ENCODE measurements at regions not wholly inside any gene's neighbourhood (a gene's known extent, or its start where the extent isn't known, plus 50 kb on each side); places are given as distances from the start of the nearest gene placed in this dataset.

- no peak for DNase-seq (ENCODE audit: low spot score)
Observed at GRCh38 chr2:126774761-126775160, 118.8 kb downstream of the GYPC start.

- no peak for DNase-seq (ENCODE audit: low spot score)
Observed at GRCh38 chr2:126775300-126775985, 119.5 kb downstream of the GYPC start.

- DNase-seq (ENCODE audit: low spot score) = no peak
Observed at GRCh38 chr2:126776255-126776654, 120.3 kb downstream of the GYPC start.

- peak; percentile 83 for DNase-seq (ENCODE audit: low spot score)
Observed at GRCh38 chr2:126776692-126777619, 121.0 kb downstream of the GYPC start.

- DNase-seq (ENCODE audit: low spot score) = no peak
Observed at GRCh38 chr2:126777620-126777978, 121.1 kb upstream of the TEX51 start.

GRCh38 chr2:126778561-126779501 is 119.9 kb upstream of the TEX51 start:
- no peak for DNase-seq (ENCODE audit: low spot score)

- no peak for DNase-seq (ENCODE audit: low spot score)
Observed at GRCh38 chr2:126781206-126781605, 117.5 kb upstream of the TEX51 start.

GRCh38 chr2:126781806-126782205 is 116.9 kb upstream of the TEX51 start:
- DNase-seq (ENCODE audit: low spot score) = no peak

- no peak for DNase-seq (ENCODE audit: low spot score)
Observed at GRCh38 chr2:126782648-126783047, 116.0 kb upstream of the TEX51 start.

GRCh38 chr2:126783341-126783740 is 115.3 kb upstream of the TEX51 start:
- DNase-seq (ENCODE audit: low spot score) = no peak

- no peak for DNase-seq (ENCODE audit: low spot score)
Observed at GRCh38 chr2:126784045-126784444, 114.6 kb upstream of the TEX51 start.

- DNase-seq (ENCODE audit: low spot score) = no peak
Observed at GRCh38 chr2:126784621-126785020, 114.1 kb upstream of the TEX51 start.

GRCh38 chr2:126785236-126785635 is 113.5 kb upstream of the TEX51 start:
- no peak for DNase-seq (ENCODE audit: low spot score)

GRCh38 chr2:126785862-126786261 is 112.8 kb upstream of the TEX51 start:
- no peak for DNase-seq (ENCODE audit: low spot score)

GRCh38 chr2:126786765-126787164 is 111.9 kb upstream of the TEX51 start:
- no peak for DNase-seq (ENCODE audit: low spot score)

- no peak for DNase-seq (ENCODE audit: low spot score)
Observed at GRCh38 chr2:126787289-126787688, 111.4 kb upstream of the TEX51 start.

- DNase-seq (ENCODE audit: low spot score) = no peak
Observed at GRCh38 chr2:126788113-126788512, 110.6 kb upstream of the TEX51 start.

GRCh38 chr2:126788652-126789051 is 110.0 kb upstream of the TEX51 start:
- no peak for DNase-seq (ENCODE audit: low spot score)

- DNase-seq (ENCODE audit: low spot score) = no peak
Observed at GRCh38 chr2:126790987-126791780, 107.5 kb upstream of the TEX51 start.

GRCh38 chr2:126792186-126792585 is 106.5 kb upstream of the TEX51 start:
- no peak for DNase-seq (ENCODE audit: low spot score)

GRCh38 chr2:126792993-126793392 is 105.7 kb upstream of the TEX51 start:
- DNase-seq (ENCODE audit: low spot score) = no peak

Data from hematopoietic multipotent progenitor cell treated with erythropoietin and hydrocortisone succinate and interleukin-3 and kit ligand, for 15 days (in vitro differentiated cells).